NK-92 (cell line): ENCODE measurements at regions not wholly inside any gene's neighbourhood (a gene's known extent, or its start where the extent isn't known, plus 50 kb on each side); places are given as distances from the start of the nearest gene placed in this dataset.

Experiments used
- DNase-seq: peaks from one replicate; lab custom pipeline; 2025; ENCODE audit not compliant: unreplicated experiment; lab: John Stamatoyannopoulos, UW

DNA sequence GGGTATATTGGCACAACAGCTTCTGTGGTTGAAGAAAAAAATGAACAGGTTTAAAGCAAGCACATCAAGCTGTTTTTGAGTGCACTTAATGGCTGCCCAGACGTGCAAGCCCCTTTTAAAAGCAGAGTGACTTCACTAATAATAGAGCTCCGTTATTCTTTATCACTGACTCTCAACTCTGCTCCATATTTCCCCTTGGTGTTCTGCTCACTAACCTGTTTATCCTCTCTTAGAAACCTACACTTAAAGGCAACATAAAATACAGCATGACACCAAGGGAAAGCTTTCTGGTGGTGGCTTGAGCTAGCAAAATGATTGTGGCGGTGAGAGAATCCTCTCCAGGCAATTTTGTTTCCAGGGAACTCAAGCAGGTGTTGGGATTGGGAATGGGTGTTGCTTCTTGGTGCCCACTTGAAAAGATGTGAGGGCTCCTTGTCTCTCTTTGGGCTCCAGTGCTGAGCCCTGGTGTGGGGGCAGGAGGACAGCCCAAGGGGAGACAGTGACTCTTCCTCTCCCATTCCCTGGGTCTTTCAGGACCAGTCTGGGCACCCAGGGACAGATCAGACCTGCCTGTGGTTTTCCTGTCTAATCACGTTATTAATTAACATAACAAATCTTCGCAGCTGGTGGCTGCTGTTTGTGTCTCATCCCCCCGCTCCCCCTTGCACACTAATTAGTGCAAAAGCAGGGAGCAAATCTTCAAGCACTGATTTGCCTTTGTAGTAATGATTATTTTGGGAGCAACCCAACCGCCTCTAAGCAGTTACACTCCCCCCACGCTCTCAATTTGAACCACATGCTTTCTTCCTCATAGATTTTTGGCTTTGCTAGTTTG lies 289.4 kb upstream of the CXCR4 start:
- no peak for DNase-seq

GRCh38 chr2:136404925-136405324 lies 287.0 kb upstream of the CXCR4 start:
- no peak for DNase-seq

DNA sequence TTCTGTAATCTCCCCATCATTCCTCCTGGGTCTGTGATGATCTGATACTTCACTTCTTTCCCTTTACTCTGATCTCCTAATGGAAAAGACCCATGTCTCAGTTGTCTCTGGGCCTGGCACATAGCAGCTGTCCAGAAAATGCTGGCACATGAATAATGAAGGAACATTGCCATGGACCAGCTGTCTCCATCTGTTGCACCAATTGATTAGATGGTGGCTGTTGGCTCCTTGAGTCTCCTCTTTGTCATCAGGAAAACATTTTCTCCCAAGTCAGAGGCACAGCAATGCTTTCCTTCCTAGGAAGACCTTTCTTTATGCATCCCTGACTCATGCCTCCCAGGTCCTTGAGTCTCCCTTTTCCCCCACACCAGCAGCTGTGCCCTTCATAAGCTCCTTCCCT lies 286.2 kb upstream of the CXCR4 start:
- no peak for DNase-seq

- DNase-seq, result no peak
Measured at GRCh38 chr2:136402281-136402680, 284.3 kb upstream of the CXCR4 start.

- DNase-seq, result no peak
Measured at GRCh38 chr2:136399667-136400289, 281.8 kb upstream of the CXCR4 start.

GRCh38 chr2:136395582-136395981 lies 277.6 kb upstream of the CXCR4 start:
- no peak for DNase-seq

DNA sequence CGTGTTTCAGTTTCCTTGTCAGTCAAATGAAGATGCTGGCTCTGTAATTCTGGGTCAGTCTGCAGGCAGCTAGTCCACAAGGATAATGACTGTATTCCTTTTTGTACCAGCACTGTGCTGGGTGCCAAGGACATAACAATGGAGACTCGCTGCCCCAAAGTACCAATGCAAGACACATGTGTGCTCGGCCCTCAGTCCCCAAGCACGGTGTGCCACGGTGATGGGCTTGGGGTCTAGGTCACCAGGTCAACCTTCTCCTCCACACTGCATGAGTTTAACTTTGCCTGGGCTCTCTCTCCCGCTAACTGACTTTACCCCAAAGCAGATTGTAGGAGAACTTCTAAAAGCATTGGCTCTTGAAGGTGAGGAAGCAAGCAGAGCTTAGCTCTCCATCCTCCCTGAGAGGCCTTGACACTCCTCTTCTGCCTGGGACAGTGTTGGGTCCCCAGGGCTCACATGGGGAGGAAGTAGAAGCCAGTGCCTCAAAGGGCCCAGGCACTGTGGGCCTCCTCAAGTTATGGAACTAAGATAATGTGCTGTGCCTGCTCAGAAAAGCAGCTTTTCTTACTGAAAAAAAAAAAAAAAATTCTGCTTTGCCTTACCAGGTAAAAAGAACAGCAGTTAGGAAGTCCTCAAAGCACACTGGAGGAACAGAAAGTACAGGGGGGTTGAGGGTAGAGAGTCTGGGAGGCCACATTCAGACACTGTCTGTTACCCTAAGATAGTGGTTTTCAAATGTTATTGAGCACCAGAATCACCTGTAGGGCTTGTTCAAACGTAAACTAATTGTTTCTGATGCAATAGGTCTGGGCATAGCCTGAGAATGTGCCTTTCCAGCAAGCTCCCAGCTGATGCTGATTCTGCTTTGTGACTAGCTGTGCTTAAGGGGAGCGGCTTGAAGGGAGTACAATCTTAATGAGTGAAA lies 276.4 kb upstream of the CXCR4 start:
- DNase-seq, result no peak

DNA sequence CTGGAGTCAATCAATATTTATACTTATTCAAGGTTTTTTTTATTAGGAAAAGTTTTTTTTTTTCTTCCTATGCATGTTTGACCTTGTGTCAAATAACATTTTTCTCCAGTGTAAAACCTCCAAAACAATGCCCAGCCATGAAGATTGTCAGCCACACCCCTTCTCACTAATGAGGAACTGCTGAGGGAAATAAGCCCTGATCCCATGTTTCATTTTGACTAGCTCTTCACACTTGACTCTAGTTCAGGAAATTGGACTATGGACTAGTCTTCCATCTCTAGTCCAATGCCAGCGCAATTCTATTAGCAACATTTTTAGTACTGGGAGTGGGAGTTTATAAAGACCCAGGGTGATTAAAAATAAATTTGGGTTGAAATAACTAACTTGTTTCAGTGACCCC lies 275.6 kb upstream of the CXCR4 start:
- no peak for DNase-seq

DNA sequence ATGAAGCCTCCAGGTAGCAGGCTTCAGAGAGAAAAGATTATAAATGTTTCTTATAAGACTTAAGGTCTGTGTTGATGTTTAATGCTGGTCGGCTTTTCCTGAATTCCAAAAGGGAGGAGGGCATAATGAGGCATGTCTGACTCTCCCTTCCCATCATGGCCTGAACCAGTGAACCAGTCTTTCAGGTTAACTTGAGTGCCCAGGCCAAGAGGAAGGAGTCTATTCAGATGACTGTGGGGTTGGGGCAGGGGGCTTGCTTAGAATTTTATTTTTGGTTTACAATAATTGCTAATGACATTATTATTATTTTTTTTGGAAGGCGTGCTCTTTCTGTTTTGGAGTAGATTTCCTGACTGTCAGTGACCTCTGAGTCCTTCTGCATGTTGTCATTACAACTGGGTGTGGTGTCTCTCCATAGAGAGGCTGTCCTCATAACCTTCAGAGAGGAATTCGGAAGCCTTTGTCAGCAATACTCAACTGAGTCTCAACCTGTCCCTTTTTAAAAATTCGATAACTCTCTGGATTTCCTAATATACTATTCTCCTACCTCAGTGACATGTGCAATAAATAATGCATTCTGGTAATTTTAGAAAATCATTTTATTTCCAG lies 275.1 kb upstream of the CXCR4 start:
- no peak for DNase-seq

GRCh38 chr2:136389809-136390208 lies 271.9 kb upstream of the CXCR4 start:
- no peak for DNase-seq

DNA sequence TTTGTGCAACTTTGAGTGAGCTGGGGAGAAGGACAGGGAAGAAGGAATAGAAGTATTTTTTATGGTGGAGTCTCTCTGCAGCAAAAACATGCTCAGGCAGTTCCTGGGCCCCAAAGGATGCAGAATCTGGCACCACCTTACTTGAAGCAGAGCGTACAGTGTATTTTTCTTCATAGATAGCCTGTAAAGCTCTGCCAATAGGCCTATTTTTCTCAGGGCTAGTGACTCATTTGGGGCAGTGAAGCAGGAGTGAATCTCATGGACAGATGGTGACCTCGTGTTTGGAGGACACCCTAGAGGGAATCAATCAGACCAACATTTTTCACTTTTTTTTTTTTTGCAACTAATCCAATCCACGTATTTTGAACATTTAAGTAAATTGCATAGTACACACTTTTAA lies 268.1 kb upstream of the CXCR4 start:
- DNase-seq, result no peak

GRCh38 chr2:136384531-136385303 lies 266.8 kb upstream of the CXCR4 start:
- DNase-seq, result no peak

GRCh38 chr2:136383167-136383566 lies 265.2 kb upstream of the CXCR4 start:
- no peak for DNase-seq

GRCh38 chr2:136381722-136382633 lies 264.0 kb upstream of the CXCR4 start:
- DNase-seq, result no peak

DNA sequence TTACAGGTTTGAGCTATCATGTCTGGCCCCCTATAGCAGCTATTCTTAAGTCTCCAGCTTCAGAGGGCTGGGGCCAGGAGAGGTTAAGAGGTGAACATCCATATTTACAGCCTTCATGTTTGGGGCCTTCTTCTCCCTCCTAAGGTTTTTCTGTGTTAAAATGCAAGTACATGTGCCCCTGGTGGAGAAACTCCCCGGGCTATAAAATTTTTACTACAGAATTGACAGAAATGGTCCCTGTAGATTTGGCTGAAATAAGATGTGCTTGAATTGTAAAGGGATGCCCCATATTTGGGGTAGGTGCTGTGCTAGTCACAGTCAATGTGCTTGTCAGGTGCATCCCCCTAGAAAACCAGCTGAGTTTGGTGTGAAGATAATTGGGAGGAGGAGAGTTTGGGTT lies 263.3 kb upstream of the CXCR4 start:
- no peak for DNase-seq

DNA sequence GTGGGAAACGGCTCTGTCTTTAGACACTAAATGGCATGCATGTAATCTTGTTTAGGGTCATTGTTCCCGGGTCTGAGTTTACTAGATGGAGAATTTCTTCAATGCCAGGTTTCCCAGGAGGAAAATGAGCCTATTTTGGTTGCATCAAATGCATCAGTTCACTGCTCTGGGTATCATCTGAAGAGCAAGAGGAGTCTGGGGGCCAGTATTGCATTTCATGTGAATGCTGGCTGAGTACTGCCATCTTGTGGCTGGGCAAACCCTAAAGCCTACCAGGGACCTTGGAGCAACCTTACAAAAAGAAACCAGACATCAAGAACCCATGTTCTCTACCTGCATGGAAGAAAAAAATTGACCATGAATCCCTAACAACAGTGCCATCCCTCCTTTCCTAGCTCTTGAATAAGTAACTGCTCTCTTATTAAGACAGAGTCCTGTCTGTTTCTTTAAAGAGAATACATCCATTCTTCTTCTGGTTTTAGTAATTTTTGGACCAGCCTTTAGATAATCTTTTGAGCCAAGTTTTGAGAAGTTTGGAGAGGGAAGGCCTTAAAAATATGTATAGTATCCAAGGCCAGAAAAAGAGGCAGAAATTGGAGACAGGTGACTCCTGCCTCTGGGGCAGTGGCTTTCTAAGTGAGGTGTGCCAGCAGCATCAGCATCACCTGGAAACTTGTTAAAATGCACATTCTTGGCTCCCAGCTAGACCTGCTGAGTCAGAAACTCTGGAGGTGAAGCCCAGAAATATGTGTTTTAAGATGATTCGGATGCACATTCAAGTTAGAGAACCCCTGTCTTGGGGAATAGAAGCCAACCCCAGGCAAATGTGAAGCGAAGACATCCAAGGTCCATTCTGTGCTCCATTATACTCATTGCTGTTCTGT lies 261.0 kb upstream of the CXCR4 start:
- no peak for DNase-seq

DNA sequence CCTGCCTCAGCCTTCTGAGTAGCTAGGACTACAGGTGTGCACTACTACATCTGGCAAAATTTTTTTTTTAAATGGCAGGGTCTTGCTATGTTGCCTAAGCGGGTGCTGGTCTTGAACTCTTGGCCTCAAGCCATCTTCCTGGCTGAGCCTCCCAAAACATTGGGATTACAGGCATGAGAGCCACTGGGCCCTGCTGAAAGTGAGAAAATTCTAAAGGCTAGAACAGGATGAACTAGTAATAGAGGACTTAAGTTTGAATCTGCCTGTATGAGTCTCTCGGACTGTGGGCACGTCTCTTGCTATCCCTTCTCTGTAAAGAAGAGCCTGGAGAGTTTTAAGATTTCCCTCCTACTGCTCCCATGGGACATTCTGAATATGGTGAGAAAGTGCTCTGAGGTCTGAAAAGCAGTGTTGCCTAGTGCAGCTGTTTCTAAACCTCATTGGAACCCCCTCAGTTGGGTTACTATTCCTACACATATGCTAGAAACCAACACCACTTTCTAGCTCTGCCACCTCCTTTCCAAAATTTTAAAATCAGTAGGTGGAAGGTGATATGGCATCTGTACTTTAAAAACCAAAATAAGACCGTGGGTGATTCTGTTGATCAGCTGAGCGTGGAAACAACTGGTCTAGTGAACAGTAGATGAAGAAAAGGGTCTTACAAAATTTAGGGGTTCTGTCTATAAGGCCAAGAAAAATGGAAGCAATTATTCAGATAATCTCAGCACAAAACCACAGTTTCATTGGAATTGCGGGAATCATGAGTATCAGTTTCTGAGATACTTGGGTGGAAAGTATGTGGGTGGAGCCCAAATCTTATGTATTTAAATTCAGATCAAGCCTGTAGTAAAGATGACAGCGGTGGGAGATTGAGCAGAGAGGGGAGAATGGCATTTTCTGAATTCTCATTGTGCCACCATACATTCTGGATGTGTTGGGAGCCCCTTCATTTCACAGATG lies 259.8 kb upstream of the CXCR4 start:
- DNase-seq, result no peak
